ELF-1 (cell line): ENCODE measurements at regions not wholly inside any gene's neighbourhood (a gene's known extent, or its start where the extent isn't known, plus 50 kb on each side); places are given as distances from the start of the nearest gene placed in this dataset.

Source experiments
- DNase-seq: peaks from one replicate; pipeline ENCODE4 v3.0.0-alpha.2; 2016; ENCODE audit warnings: low read depth, low spot score

DNA sequence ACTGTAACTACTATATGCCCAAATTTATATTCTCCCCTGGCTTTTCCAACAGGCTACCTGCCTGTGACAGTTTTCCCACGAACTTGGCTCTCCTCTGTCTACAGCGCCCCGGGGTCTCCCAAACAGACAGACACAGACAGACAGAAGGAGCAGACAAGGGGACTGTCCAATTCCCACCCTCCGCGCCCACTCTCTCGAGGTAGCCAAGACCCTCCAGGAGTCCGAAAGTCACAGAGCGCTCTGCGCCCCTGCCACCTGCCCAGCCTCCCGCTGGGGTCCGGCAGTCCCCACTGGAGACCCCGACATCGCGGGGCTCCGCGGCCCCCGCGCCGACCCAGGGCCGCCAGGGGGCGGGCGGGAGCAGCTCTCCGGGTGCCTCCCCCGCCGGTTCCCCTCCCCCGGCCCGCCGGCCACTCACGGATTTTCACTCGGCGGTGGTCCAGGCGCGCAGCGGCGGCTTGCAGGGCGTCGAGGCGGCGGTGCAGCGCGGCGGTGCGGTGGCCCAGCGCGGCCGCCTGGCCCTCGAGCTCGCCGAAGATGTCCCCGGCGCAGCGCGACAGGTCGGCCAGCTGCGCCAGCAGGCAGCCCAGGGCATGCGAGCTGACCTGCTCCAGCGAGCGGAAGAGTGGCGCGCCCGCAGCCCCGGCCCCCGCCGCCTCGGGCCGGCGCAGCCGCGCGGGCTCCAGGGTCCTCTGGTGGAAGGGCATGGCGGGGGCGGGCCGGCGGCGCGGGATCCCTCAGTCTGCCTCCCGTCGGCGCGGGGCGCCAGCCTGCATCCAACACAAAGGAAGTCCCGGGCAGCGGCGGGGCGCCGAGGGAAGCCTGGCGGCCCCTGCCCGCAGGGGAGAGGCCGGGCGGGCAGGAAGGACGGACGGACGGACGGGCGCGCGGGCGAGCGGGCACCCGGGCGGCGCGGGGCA is 81.3 kb upstream of the CCDC28A start:
- peak; percentile 69 for DNase-seq

DNA sequence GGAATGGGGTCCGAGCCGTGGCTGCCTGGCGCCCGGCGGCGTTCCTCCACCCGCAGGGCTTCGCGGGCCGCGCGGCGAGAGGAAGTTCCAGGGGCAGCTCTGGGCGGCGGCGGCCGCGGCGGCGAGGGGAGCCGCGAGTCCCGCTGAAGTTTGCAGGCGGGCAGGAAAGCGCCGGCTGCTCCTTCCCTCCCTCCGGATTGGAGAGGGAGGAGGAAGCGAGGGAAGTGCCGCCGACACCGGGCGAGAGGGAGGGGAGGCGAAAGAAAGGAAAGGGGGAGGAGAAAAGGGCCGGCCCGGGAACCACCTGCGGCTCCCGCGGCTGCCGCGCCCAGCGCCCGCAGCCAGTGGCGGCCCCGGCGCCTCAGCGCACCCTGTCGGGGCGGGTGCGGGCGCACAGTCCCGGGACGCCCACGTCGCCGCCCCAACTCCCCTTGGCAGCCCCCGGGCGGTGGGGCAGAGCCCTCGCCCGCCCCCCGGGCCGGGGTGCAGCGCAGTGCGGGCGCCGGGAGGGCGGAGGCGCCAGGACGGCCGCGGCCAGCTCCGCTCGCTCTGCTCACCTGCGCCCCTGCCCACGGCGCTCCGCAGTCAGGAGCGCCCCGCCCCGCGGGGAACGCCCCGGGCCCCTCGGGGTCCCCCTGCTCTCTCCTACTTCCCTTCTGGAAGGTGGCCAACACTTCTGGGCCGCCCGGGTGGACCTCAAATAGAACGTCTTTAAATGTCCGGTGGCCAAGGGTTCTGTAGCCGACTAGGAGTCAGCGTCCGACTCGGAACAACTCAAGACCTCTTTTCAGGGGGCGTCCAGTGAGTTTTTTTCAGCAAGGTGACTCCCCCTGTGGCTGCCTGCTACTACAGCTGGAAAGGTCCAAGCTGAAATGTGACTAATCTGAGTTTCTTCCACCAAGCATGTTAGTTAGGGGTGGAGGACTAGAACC is 80.3 kb upstream of the CCDC28A start:
- DNase-seq: peak; percentile 89

DNA sequence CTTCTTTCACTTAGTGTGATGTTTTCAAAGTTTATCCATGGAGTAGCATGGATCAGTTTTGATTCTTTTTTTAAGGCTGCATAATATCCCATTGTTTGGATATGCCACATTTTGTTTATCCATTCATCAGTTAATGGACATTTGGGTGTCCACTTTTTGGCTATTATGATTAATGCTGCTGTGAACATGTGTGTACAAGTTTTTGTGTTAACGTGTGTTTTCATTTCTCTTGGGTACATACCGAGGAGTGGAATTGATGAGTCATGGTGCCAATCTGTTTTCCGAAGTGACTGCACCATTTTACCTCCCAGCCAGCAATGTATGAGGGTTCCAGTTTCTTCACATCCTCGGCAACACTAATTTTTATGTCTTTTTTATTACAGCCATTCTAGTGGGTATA is 78.4 kb upstream of the CCDC28A start:
- DNase-seq: no peak

DNA sequence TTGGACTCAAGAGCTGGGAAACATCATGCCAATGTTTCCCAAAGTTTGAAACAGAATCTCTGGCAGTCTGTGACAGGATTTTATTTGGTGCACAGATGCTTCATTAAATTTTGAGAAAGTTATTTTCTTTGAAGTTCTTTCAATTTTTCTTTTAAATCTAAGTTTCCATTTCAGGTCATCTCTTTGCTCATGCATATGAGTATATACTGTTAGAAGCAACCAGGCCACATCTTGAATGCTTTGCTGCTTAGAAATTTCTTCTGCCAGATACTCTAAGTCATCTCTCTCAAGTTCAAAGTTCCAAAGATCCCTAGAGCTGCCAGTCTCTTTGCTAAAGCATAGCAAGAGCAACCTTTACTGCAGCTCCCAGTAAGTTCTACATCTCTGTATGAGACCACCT is 59.1 kb upstream of the CCDC28A start:
- DNase-seq: no peak

DNA sequence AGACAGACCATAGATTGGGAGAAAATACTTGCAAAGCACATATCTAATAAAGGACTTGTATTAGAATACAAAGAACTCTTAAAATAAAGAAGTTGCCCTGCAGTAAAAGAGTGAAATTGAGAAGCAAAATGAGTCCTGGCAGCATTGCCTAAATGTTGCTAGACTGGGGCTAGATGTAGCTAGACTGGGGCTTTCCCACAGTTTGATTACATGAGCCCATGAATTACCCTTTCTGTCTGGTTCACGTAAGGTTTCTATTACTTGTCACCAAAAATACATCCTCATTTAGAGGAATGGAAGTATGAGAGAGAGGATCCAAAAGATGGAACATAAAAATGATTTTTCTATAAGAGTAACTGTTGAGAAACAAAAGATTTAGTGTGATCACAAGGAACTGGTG is 57.6 kb upstream of the CCDC28A start:
- no peak for DNase-seq

DNA sequence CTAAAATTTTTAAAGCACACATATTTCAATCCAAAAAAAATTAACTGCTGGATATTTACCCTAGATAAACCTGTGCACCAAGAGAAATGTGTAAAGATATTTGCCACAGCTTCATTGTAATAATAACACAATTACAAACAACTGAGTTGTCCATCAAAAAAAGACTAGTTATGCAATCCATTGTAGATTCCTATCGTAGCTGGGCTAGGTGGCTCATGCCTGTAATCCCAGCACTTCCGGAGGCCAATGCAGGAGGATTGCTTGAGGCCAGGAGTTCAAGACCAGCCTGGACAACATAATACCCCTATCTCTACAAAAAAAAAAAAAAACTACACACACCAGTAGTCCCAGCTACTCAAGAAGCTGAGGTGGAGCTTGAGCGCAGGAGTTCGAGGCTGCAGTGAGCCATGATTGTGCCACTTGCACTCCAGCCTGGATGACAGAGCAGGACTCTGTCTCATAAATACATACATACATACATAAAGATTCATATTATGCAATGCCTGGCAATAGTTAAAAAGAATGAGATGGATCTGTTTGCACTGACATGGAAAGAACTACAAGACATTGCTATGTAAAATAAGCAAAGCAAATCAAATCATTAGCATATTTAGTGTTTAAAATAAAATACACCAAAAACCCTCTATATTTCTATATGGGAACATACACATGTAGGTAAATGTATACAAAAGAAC is 56.5 kb upstream of the CCDC28A start:
- no peak for DNase-seq

DNA sequence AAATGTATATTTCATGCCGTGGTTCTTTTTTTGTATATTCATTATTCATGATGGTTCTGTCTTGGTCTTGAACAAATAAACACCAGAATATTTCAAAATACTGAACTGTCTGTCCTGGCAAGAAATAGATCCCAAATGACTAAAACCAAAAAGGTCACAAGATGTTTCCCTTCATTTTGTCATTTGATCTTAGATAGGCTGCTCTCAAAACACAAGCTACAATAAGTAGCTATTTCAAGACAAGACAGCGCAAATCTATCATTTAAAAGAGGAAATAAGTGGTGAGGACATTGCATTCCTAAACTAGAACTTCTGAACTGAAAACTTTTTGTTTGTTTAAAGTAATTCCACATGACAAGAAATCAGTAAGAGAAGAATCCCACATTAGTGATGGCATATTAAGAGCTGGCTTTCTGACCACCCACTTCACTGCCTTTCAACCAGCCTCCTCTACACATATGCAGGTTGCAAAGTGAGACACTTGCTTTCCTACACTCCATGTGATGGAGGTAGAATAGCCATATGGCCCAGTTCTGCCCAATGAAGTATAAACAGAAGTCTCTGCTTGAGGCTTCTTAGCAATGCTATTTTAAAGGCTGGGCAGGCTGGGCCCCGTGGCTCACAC is 54.4 kb upstream of the CCDC28A start:
- no peak for DNase-seq

DNA sequence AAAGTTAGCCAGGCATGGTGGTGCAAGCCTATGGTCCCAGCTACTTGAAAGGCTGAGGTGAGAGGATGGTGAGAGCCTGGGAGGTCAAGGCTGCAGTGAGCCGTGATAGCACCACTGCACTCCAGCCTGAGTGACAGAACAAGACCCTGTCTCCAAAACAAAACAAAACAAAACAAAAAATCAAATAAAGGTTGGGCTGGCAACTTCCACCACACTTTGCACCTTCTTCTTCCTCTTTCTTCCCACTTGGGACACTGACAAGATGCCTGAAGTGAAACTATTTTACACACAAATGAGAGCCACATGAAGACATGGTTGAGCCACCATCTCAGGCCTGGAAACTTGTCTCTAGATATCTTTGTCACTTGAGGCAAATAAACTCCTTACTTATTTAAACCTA is 53.8 kb upstream of the CCDC28A start:
- DNase-seq: no peak

DNA sequence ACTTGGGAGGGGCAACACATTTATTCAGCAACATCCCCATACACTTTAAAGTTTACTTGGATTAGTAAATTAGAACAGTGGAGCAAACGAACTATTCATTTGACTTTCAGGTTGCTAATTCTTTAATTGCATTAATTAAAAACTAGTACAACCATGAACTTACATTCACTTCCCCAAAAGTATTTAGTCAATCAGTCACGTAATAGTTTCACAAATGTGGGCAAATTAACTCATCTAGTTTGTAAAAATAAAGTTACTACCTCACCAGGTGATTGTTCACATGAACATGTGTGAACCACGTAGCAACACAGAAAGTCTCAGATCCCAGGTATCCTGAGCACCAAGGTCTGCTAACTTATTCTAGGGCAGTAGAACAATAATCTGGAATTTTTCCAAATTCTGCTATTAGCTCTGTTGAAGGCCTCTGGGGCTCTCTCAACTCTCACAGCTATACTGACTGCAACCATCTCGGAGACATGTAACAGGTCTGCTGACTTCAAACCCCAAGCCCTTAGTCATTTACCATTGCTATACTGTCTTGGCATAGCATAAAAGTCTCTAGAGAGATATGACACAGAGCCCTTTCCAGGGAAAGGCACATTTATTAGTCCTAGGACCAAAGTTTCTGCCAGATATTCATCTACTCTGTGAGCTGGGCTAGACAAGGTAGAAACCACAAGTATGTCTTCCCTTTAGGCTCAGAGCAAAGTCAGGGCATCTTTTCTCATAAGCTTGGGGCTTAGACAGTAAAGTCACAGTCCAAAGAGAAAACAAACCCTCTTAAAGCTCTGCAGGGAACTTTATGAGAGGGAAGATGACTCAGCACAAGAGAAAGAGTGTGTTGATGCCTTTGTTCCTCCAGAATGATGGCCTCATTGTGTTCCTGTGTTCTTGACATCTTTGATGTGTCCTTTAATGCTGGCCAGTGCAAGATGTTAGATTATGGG is 50.9 kb upstream of the CCDC28A start:
- DNase-seq: peak; percentile 49
